H9 (cell line): ENCODE measurements at regions not wholly inside any gene's neighbourhood (a gene's known extent, or its start where the extent isn't known, plus 50 kb on each side); places are given as distances from the start of the nearest gene placed in this dataset.

Source experiments
- DNase-seq: peaks from one replicate; pipeline ENCODE4 v3.0.0-alpha.2; 2017
- H2AFZ ChIP-seq: one replicate; pipeline ENCODE4 v1.6.1; 2013; ENCODE audit warnings: mild to moderate bottlenecking, low read length, control low read depth, moderate library complexity
- H2AK5ac ChIP-seq: 2 replicates; pipeline ENCODE4 v1.6.1; 2013; ENCODE audit warnings: low read length, control low read depth, mixed read lengths; ENCODE audit not compliant: insufficient read length
- H2BK120ac ChIP-seq: one replicate; pipeline ENCODE4 v1.6.1; 2013; ENCODE audit warnings: low read depth, mild to moderate bottlenecking, low read length, control low read depth, inconsistent platforms; ENCODE audit not compliant: poor library complexity, severe bottlenecking
- H2BK12ac ChIP-seq: 2 replicates; pipeline ENCODE4 v1.6.1; 2013; ENCODE audit warnings: low read length, control low read depth, mixed read lengths, low read depth; ENCODE audit not compliant: insufficient read length
- H2BK15ac ChIP-seq: 2 replicates; pipeline ENCODE4 v1.6.1; 2013; ENCODE audit warnings: low read depth, low read length, control low read depth
- H2BK20ac ChIP-seq: one replicate; pipeline ENCODE4 v1.6.1; 2013; ENCODE audit warnings: low read depth, mild to moderate bottlenecking, low read length, control low read depth, inconsistent platforms; ENCODE audit not compliant: poor library complexity, severe bottlenecking
- H2BK5ac ChIP-seq: 2 replicates; pipeline ENCODE4 v1.6.1; 2013; ENCODE audit warnings: low read length, control low read depth, mixed read lengths; ENCODE audit not compliant: insufficient read length
- H3K14ac ChIP-seq: 2 replicates; pipeline ENCODE4 v1.6.1; 2013; ENCODE audit warnings: low read length, control low read depth; ENCODE audit not compliant: insufficient read depth
- H3K18ac ChIP-seq: 2 replicates; pipeline ENCODE4 v1.6.1; 2013; ENCODE audit warnings: low read depth, mild to moderate bottlenecking, mixed read lengths, low read length, control low read depth; ENCODE audit not compliant: insufficient read length
- H3K23ac ChIP-seq: 2 replicates; pipeline ENCODE4 v1.6.1; 2013; ENCODE audit warnings: low read length, control low read depth, mixed read lengths, low read depth; ENCODE audit not compliant: insufficient read length
- H3K23me2 ChIP-seq: 2 replicates; pipeline ENCODE4 v1.6.1; 2013; ENCODE audit warnings: low read depth, mild to moderate bottlenecking, mixed read lengths, low read length, control low read depth; ENCODE audit not compliant: insufficient read length, poor library complexity, severe bottlenecking
- H3K27ac ChIP-seq: 2 replicates; pipeline ENCODE4 v1.5.1; 2013; ENCODE audit warnings: low read length, control low read depth, mixed read lengths, low read depth; ENCODE audit not compliant: insufficient read length
- H3K27me3 ChIP-seq: 2 replicates; pipeline ENCODE4 v1.6.1; 2013; ENCODE audit warnings: low read length, control low read depth, inconsistent platforms; ENCODE audit not compliant: insufficient read depth
- H3K4ac ChIP-seq: 2 replicates; pipeline ENCODE4 v1.6.1; 2013; ENCODE audit warnings: low read depth, mild to moderate bottlenecking, control low read depth, inconsistent platforms, low read length, moderate library complexity
- H3K4me1 ChIP-seq: 2 replicates; pipeline ENCODE4 v1.6.1; 2013; ENCODE audit warnings: low read length, control low read depth, inconsistent platforms; ENCODE audit not compliant: insufficient read depth
- H3K4me2 ChIP-seq: 2 replicates; pipeline ENCODE4 v1.6.1; 2013; ENCODE audit warnings: low read length, control low read depth, mixed read lengths; ENCODE audit not compliant: insufficient read length, insufficient read depth
- H3K56ac ChIP-seq: 2 replicates; pipeline ENCODE4 v1.6.1; 2013; ENCODE audit warnings: low read depth, mild to moderate bottlenecking, mixed read lengths, low read length, control low read depth; ENCODE audit not compliant: insufficient read length
- H3K79me1 ChIP-seq: 2 replicates; pipeline ENCODE4 v1.6.1; 2013; ENCODE audit warnings: low read depth, mild to moderate bottlenecking, moderate library complexity, low read length, control low read depth, inconsistent platforms; ENCODE audit not compliant: insufficient read depth, poor library complexity, severe bottlenecking
- H3K79me2 ChIP-seq: 2 replicates; pipeline ENCODE4 v1.6.1; 2013; ENCODE audit warnings: low read length, control low read depth, inconsistent platforms; ENCODE audit not compliant: insufficient read depth
- H3K9ac ChIP-seq: 2 replicates; pipeline ENCODE4 v1.6.1; 2013; ENCODE audit warnings: low read length, control low read depth, mixed read lengths; ENCODE audit not compliant: insufficient read length; ENCODE audit errors: extremely low read depth
- H3K9me3 ChIP-seq: one replicate; pipeline ENCODE4 v1.6.1; 2013; ENCODE audit warnings: low read depth, low read length, inconsistent platforms; ENCODE audit not compliant: control insufficient read depth
- H3T11ph ChIP-seq: one replicate; pipeline ENCODE4 v1.6.1; 2013; ENCODE audit warnings: mild to moderate bottlenecking, low read length, control low read depth, inconsistent platforms
- H4K20me1 ChIP-seq: one replicate; pipeline ENCODE4 v1.6.1; 2013; ENCODE audit not compliant: control insufficient read depth, insufficient read length, insufficient read depth
- H4K5ac ChIP-seq: 2 replicates; pipeline ENCODE4 v1.6.1; 2013; ENCODE audit warnings: low read depth, mild to moderate bottlenecking, mixed read lengths, low read length, control low read depth; ENCODE audit not compliant: insufficient read length
- H4K8ac ChIP-seq: replicated peaks from 2 replicates; pipeline ENCODE4 v1.6.1; 2013; ENCODE audit warnings: low read length, control low read depth, mixed read lengths, low read depth; ENCODE audit not compliant: insufficient read length
- H4K91ac ChIP-seq: 2 replicates; pipeline ENCODE4 v1.6.1; 2013; ENCODE audit warnings: low read depth, mild to moderate bottlenecking, moderate library complexity, mixed read lengths, low read length, control low read depth; ENCODE audit not compliant: insufficient read length
- H3K27ac Mint-ChIP-seq, 3 experiments: 2 replicates in 2 of 3; 3 replicates in 1 of 3; pipeline ENCODE4 v1.8.0; 2020 to 2021; ENCODE audit warnings: mixed read lengths in 3 of 3, mild to moderate bottlenecking in 1 of 3, moderate library complexity in 1 of 3
- H3K27me3 Mint-ChIP-seq: 2 replicates; pipeline ENCODE4 v1.8.0; 2021; ENCODE audit warnings: low read depth, mild to moderate bottlenecking, moderate library complexity, mixed read lengths
- H3K36me3 Mint-ChIP-seq, 3 experiments: 2 replicates in 2 of 3; 3 replicates in 1 of 3; pipeline ENCODE4 v1.8.0; 2020 to 2021; ENCODE audit warnings: low read depth in 3 of 3, mixed read lengths in 3 of 3; ENCODE audit not compliant: insufficient read depth in 1 of 3
- H3K4me1 Mint-ChIP-seq, 2 experiments: 2 replicates each; pipeline ENCODE4 v1.8.0; 2020; ENCODE audit warnings: mixed read lengths in 2 of 2
- H3K4me3 Mint-ChIP-seq, 2 experiments: 2 replicates in 1 of 2; 3 replicates in 1 of 2; pipeline ENCODE4 v1.8.0; 2020 to 2021; ENCODE audit warnings: mild to moderate bottlenecking in 2 of 2, mixed read lengths in 2 of 2, moderate library complexity in 1 of 2
- H3K9me3 Mint-ChIP-seq, 2 experiments: 2 replicates in 1 of 2; 3 replicates in 1 of 2; pipeline ENCODE4 v1.8.0; 2020; ENCODE audit warnings: mild to moderate bottlenecking in 2 of 2, mixed read lengths in 2 of 2, moderate library complexity in 1 of 2
- CTCF ChIP-seq: fragments of 200-600 bp; sonication (generic); conservative IDR thresholded peaks from 3 replicates; pipeline ENCODE4 v1.8.0; 2021; ENCODE audit warnings: antibody characterized with exemption, mild to moderate bottlenecking
- WGBS: extraction: QIAGEN DNeasy Blood & Tissue Kit; methylation state at CpG from one replicate; pipeline ENCODE4 v1.1.7; 2013; ENCODE audit warnings: missing lambda C conversion rate, low lambda C conversion rate, mixed read lengths; ENCODE audit not compliant: insufficient read length; ENCODE audit errors: extremely low coverage; 5-methylcytosine and 5-hydroxymethylcytosine counted together

- Mint-ChIP-seq H3K27ac (no peak overlapping the region), H3K36me3 (peaks cover 0 to 4% (median 0%) of the 10 kb centered on the region in 3 experiments; a peak in 1 of 7 replicates), H3K9me3 (peaks cover 0 to 5% of the 10 kb centered on the region in 2 experiments; a peak in 3 of 5 replicates), H3K4me3 (no peak overlapping the region), H3K4me1 (peaks cover 13 to 20% of the 10 kb centered on the region in 2 experiments), H3K27me3 (peaks cover 4% of the 10 kb centered on the region)
- no peak overlapping the region for H3K18ac ChIP-seq
- H3K79me2 ChIP-seq, result no peaks in the 10 kb centered on the region
- no peak overlapping the region for H2BK12ac ChIP-seq
- no peak overlapping the region; the same call in 1 of the 2 replicates for H3K14ac ChIP-seq
- H3K9ac ChIP-seq, result no peak overlapping the region
- no peak overlapping the region for H3T11ph ChIP-seq
- no peaks in the 10 kb centered on the region for H3K79me1 ChIP-seq
- H4K20me1 ChIP-seq, result no peaks in the 10 kb centered on the region
- H3K27ac ChIP-seq, result no peak overlapping the region
- H3K23me2 ChIP-seq, result no peaks in the 10 kb centered on the region
- H2BK120ac ChIP-seq, result no peak overlapping the region
- H3K23ac ChIP-seq, result no peak overlapping the region
- no peaks in the 10 kb centered on the region for H3K9me3 ChIP-seq
- no peak for TF ChIP-seq CTCF
- H2BK20ac ChIP-seq, result no peak overlapping the region
- no peaks in the 10 kb centered on the region; the same call in 1 of the 2 replicates for H3K4me1 ChIP-seq
- H4K91ac ChIP-seq, result no peak overlapping the region
- H3K4ac ChIP-seq, result no peak overlapping the region
- no peak for DNase-seq
- no peak overlapping the region for H2BK15ac ChIP-seq
- no peak overlapping the region for H4K5ac ChIP-seq
- no peak overlapping the region for H3K4me2 ChIP-seq
- H3K56ac ChIP-seq, result no peak overlapping the region
- H2AFZ ChIP-seq, result no peak overlapping the region
- H4K8ac ChIP-seq, result no peak overlapping the region
- H2AK5ac ChIP-seq, result no peak overlapping the region
- H2BK5ac ChIP-seq, result no peak overlapping the region
- no peaks in the 10 kb centered on the region for H3K27me3 ChIP-seq
- no CpG with 5 or more reads among the region's 14 CpGs for WGBS
These were observed 298.3 kb upstream of the FZD8 start for GRCh38 chr10:35940141-35941041.
